Retinal pigment epithelial cell (primary cell): ENCODE measurements at regions not wholly inside any gene's neighbourhood (a gene's known extent, or its start where the extent isn't known, plus 50 kb on each side); places are given as distances from the start of the nearest gene placed in this dataset.
A peak's percentile ranks its signal among the peaks of the same experiment; 100 is the strongest.

ENCODE experiments used
- DNase-seq: peaks from one replicate; pipeline ENCODE4 v3.0.0-alpha.2; 2010; ENCODE audit warnings: low read depth
- H3K4me3 ChIP-seq: 2 replicates; pipeline ENCODE4 v1.5.1; 2011; ENCODE audit warnings: mild to moderate bottlenecking, low read length, control low read depth, moderate library complexity
- TF ChIP-seq, protein P1 (sequence below): conservative IDR thresholded peaks from 2 replicates; pipeline ENCODE4 v1.5.1; 2011; ENCODE audit warnings: low read depth, low read length, control low read depth, inconsistent platforms

- TF ChIP-seq, protein P1, sequence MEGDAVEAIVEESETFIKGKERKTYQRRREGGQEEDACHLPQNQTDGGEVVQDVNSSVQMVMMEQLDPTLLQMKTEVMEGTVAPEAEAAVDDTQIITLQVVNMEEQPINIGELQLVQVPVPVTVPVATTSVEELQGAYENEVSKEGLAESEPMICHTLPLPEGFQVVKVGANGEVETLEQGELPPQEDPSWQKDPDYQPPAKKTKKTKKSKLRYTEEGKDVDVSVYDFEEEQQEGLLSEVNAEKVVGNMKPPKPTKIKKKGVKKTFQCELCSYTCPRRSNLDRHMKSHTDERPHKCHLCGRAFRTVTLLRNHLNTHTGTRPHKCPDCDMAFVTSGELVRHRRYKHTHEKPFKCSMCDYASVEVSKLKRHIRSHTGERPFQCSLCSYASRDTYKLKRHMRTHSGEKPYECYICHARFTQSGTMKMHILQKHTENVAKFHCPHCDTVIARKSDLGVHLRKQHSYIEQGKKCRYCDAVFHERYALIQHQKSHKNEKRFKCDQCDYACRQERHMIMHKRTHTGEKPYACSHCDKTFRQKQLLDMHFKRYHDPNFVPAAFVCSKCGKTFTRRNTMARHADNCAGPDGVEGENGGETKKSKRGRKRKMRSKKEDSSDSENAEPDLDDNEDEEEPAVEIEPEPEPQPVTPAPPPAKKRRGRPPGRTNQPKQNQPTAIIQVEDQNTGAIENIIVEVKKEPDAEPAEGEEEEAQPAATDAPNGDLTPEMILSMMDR = peak; percentile 65
- peak; percentile 4 for DNase-seq
- H3K4me3 ChIP-seq = no peak overlapping the region
Observed at GRCh38 chr1:90579212-90579802, 137.8 kb downstream of the BARHL2 start.

- TF ChIP-seq, protein P1 = no peak
- no peak overlapping the region for H3K4me3 ChIP-seq
- DNase-seq = no peak
Observed at GRCh38 chr1:90574692-90575370, 142.3 kb downstream of the BARHL2 start.

- no peak for DNase-seq
- TF ChIP-seq, protein P1 = no peak
- no peak overlapping the region for H3K4me3 ChIP-seq
Observed at GRCh38 chr1:90573736-90574135, 143.4 kb downstream of the BARHL2 start.

GRCh38 chr1:90572446-90572845 is 144.7 kb downstream of the BARHL2 start:
- H3K4me3 ChIP-seq = no peak overlapping the region
- TF ChIP-seq, protein P1 = no peak
- DNase-seq = no peak

DNA sequence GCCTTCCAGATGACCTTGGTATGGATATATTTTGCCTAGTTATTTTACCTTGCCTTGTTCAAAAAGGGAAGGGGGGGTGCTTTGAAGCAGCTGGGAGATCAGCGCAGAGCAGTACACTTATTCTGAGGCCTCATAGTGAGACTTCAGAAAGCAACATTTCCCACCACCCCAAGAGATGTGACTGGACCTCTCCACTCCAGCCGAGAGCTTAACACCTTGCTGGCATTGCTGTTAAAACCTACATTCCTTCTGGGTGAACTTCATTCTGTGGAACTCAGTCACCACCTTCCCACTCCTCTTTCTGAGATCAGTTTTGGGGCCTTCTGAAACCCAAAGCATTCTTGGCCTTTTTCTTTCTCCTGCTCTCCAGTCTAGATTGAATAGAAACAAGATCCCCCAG is 148.7 kb downstream of the BARHL2 start:
- TF ChIP-seq, protein P1 = no peak
- no peak overlapping the region for H3K4me3 ChIP-seq
- no peak for DNase-seq

DNA sequence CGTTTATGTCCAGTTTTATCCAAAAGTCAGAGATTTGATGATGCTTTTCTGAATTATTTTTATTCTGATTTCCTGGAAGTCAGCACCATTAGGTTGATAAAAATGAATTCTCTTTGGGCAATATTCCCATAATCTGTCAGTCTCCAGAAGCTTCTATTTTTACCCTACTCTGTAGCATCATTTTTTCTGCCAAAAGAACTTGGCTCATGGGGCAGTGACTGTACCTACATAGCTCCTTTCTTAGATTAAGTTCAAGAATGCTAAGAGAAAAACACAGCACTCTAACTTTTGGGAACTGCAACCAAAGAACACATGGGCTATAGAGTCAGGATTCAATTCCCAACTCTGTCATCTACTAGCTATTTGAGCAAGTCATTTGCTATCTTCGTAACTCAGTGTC is 152.9 kb downstream of the BARHL2 start:
- H3K4me3 ChIP-seq = no peak overlapping the region
- no peak for DNase-seq
- TF ChIP-seq, protein P1 = no peak

DNA sequence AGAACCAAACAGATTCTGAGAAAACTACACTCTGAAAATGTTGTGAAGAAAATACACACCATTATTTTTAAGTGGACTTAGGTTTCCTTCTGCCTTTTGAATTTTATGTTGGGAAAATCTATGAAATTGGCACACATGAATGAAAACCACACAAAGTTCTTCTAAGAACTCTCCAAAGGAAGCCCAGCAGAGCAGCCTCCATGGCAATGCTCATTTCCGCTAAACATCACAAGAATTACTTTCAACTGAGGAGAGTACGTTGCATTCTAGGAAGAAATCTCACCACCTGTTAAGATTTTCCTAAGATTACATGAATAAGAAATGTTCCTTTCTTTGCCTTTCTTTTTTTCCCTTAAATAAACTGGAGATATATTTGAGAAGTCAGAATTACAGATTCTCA is 154.2 kb downstream of the BARHL2 start:
- TF ChIP-seq, protein P1 = no peak
- no peak for DNase-seq
- no peak overlapping the region for H3K4me3 ChIP-seq
